GM19239 (cell line): ENCODE measurements at regions not wholly inside any gene's neighbourhood (a gene's known extent, or its start where the extent isn't known, plus 50 kb on each side); places are given as distances from the start of the nearest gene placed in this dataset.
A peak's percentile ranks its signal among the peaks of the same experiment; 100 is the strongest.
"Not testable (repeated sequence)": the region's sequence is repeated elsewhere in the genome, so short reads cannot be mapped to it uniquely, and the experiment has no call there.

Experiments
- DNase-seq: peaks from one replicate; pipeline ENCODE4 v3.0.0; 2011; ENCODE audit warnings: low spot score; ENCODE audit not compliant: insufficient read length
- FAIRE-seq: peaks from 2 replicates; lab custom pipeline; 2011; peaks lifted over from hg19 to GRCh38; lab: Jason Lieb, UNC

- FAIRE-seq (no peak), DNase-seq (no peak)
Measured at GRCh38 chr2:131724019-131724418, 196.3 kb downstream of the CCDC74A start.

- DNase-seq, FAIRE-seq: not testable (repeated sequence)
Measured at GRCh38 chr2:131728451-131728850, 200.8 kb downstream of the CCDC74A start.

GRCh38 chr2:131733530-131733929 is 205.8 kb downstream of the CCDC74A start:
- DNase-seq, FAIRE-seq: not testable (repeated sequence)

- DNase-seq, FAIRE-seq: not testable (repeated sequence)
Measured at GRCh38 chr2:131736406-131736805, 208.7 kb downstream of the CCDC74A start.

GRCh38 chr2:131738533-131738932 is 210.8 kb downstream of the CCDC74A start:
- not testable (repeated sequence) for FAIRE-seq, DNase-seq

GRCh38 chr2:131738996-131739434 is 211.3 kb downstream of the CCDC74A start:
- FAIRE-seq, DNase-seq: not testable (repeated sequence)

- no peak for DNase-seq
- FAIRE-seq, result no peak
Measured at GRCh38 chr2:131753640-131754561, 226.2 kb downstream of the CCDC74A start.

- DNase-seq, result no peak
- no peak for FAIRE-seq
Measured at GRCh38 chr2:131754929-131755720, 227.4 kb downstream of the CCDC74A start.

GRCh38 chr2:131756141-131756907 is 228.6 kb downstream of the CCDC74A start:
- DNase-seq (no peak), FAIRE-seq (no peak)

- not testable (repeated sequence) for DNase-seq, FAIRE-seq
Measured at GRCh38 chr2:131758941-131759340, 231.3 kb downstream of the CCDC74A start.

- not testable (repeated sequence) for DNase-seq, FAIRE-seq
Measured at GRCh38 chr2:131774955-131775555, 247.4 kb downstream of the CCDC74A start.

- not testable (repeated sequence) for DNase-seq, FAIRE-seq
Measured at GRCh38 chr2:131775903-131776506, 248.3 kb downstream of the CCDC74A start.

- DNase-seq, FAIRE-seq: not testable (repeated sequence)
Measured at GRCh38 chr2:131780446-131780845, 252.8 kb downstream of the CCDC74A start.

- FAIRE-seq (no peak), DNase-seq (no peak)
Measured at GRCh38 chr2:131801210-131801744, 273.6 kb downstream of the CCDC74A start.

GRCh38 chr2:131801745-131802350 is 274.2 kb downstream of the CCDC74A start:
- DNase-seq, result peak; percentile 63
- FAIRE-seq, result not testable (repeated sequence)

- DNase-seq, FAIRE-seq: not testable (repeated sequence)
Measured at GRCh38 chr2:131802351-131802836, 274.7 kb downstream of the CCDC74A start.

- DNase-seq, FAIRE-seq: not testable (repeated sequence)
Measured at GRCh38 chr2:131803237-131803636, 275.5 kb downstream of the CCDC74A start.

- FAIRE-seq, DNase-seq: not testable (repeated sequence)
Measured at GRCh38 chr2:131812605-131813004, 284.9 kb downstream of the CCDC74A start.
